Esophagus squamous epithelium (tissue), 5 donors: ENCODE measurements at regions not wholly inside any gene's neighbourhood (a gene's known extent, or its start where the extent isn't known, plus 50 kb on each side); places are given as distances from the start of the nearest gene placed in this dataset.

ENCODE experiments used
- DNase-seq: peaks from one replicate; lab custom pipeline; 2025; lab: John Stamatoyannopoulos, UW
- H3K27ac ChIP-seq, 4 donors: fragments of 200-600 bp; sonication (generic); one replicate each; pipeline ENCODE4 v1.5.1; 2016 to 2019; ENCODE audit warnings: mild to moderate bottlenecking in 1 of 4
- H3K27me3 ChIP-seq, 4 donors: fragments of 200-600 bp; sonication (generic); 1 replicate in 3 of 4; 2 replicates in 1 of 4; pipeline versions ENCODE4 v1.5.1 to v1.6.0; 2017 to 2021; ENCODE audit warnings: antibody characterized with exemption in 1 of 4
- H3K36me3 ChIP-seq, 3 donors: fragments of 200-600 bp; sonication (generic); one replicate each; pipeline ENCODE4 v1.5.1; 2016 to 2019
- H3K4me1 ChIP-seq, 3 donors: fragments of 200-600 bp; sonication (generic); one replicate each; pipeline ENCODE4 v1.5.1; 2017 to 2019
- H3K4me3 ChIP-seq, 4 donors: fragments of 200-600 bp; sonication (generic); 1 replicate in 3 of 4; 2 replicates in 1 of 4; pipeline ENCODE4 v1.5.1; 2016 to 2019; ENCODE audit warnings: mild to moderate bottlenecking in 2 of 4, moderate library complexity in 1 of 4
- H3K9me3 ChIP-seq, 3 donors: fragments of 200-600 bp; sonication (generic); one replicate each; pipeline ENCODE4 v1.5.1; 2016 to 2019
- CTCF ChIP-seq, 6 experiments: fragments of 450-650 bp in 4 of 6; fragments of 200-600 bp in 2 of 6; sonication (generic) in 2 of 6; IDR thresholded peaks; one replicate each; pipeline ENCODE4 v1.5.1; 2016 to 2019; ENCODE audit warnings: antibody characterized with exemption in 6 of 6, mild to moderate bottlenecking in 4 of 6, moderate library complexity in 4 of 6
- POLR2A ChIP-seq, 4 donors: fragments of 450-650 bp; IDR thresholded peaks; one replicate each; pipeline ENCODE4 v1.6.1; 2017; ENCODE audit warnings: antibody characterized with exemption in 4 of 4, mild to moderate bottlenecking in 4 of 4, moderate library complexity in 3 of 4
- WGBS, 2 donors: methylation state at CpG; one replicate each; pipeline ENCODE4 v1.1.5; 2018; 5-methylcytosine and 5-hydroxymethylcytosine counted together
- intact Hi-C: fragments of 100-400 bp; cut with DNase I; formaldehyde crosslinking; loops from one replicate; pipeline ENCODE4 v1.15.0; 2022
- donor health status: DM: yes; HTN: yes; CAD: no.

- Histone ChIP-seq H3K4me1 (peaks cover 0 to 9% (median 0%) of the 10 kb centered on the region in 3 donors), H3K27me3 (no peaks in the 10 kb centered on the region), H3K36me3 (no peaks in the 10 kb centered on the region), H3K9me3 (no peaks in the 10 kb centered on the region), H3K4me3 (no peak overlapping the region), H3K27ac (no peak overlapping the region)
- no peak for TF ChIP-seq CTCF (IDR thresholded peaks at IDR 0.05)
- TF ChIP-seq POLR2A (IDR thresholded peaks at IDR 0.05): no peak
- DNase-seq: no peak
- intact Hi-C loops: no loop called here
- whole genome bisulfite sequencing, 2 donors: 73 to 83% methylated on average over 1 of the region's 1 CpG
Measured at GRCh38 chr14:71243697-71244096, 336.4 kb downstream of the PCNX1 start.

- Histone ChIP-seq H3K27me3 (no peaks in the 10 kb centered on the region), H3K27ac (no peak overlapping the region), H3K4me1 (peaks cover 0 to 9% (median 0%) of the 10 kb centered on the region in 3 donors), H3K4me3 (no peak overlapping the region), H3K36me3 (no peaks in the 10 kb centered on the region), H3K9me3 (no peaks in the 10 kb centered on the region)
- no peak for DNase-seq
- intact Hi-C loops: no loop called here
- TF ChIP-seq CTCF (IDR thresholded peaks at IDR 0.05) (no peak), POLR2A (IDR thresholded peaks at IDR 0.05) (no peak)
- 66% methylated on average over 5 of the region's 5 CpGs for WGBS, 2 donors
Measured at GRCh38 chr14:71244341-71244740, 337.1 kb downstream of the PCNX1 start.

GRCh38 chr14:71245659-71246361, 338.6 kb downstream of the PCNX1 start:
- Histone ChIP-seq H3K4me3 (no peak overlapping the region), H3K9me3 (no peaks in the 10 kb centered on the region), H3K4me1 (peaks cover 0 to 6% (median 0%) of the 10 kb centered on the region in 3 donors), H3K36me3 (no peaks in the 10 kb centered on the region), H3K27ac (no peak overlapping the region), H3K27me3 (no peaks in the 10 kb centered on the region)
- intact Hi-C loops: no loop called here
- no peak for DNase-seq
- 82 to 95% methylated on average over 5 to 8 of the region's 8 CpGs for WGBS, 2 donors
- no peak for TF ChIP-seq POLR2A (IDR thresholded peaks at IDR 0.05)
- TF ChIP-seq CTCF (IDR thresholded peaks at IDR 0.05): no peak

DNA sequence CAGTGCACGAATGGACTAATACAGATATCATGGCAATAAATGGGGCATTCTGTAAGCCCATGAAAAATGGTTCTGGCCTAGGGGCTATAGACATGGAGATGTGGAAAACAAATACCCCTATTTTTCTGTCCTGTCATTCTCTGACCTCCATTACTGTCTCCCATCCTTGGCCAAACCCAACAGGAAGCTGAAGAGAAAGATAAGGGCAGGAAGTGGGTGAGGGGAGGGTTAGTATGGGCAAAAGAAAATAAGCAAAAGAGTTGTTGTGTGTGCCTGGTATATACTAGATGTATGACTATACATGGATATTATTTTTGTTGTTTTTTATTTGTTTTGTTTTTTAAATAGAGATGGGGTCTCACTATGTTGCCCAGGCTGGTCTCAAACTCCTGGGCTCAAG, 339.3 kb downstream of the PCNX1 start:
- H3K27ac ChIP-seq: no peak overlapping the region
- H3K4me3 ChIP-seq: no peak overlapping the region
- H3K9me3 ChIP-seq: no peaks in the 10 kb centered on the region
- intact Hi-C loops: no loop called here
- WGBS, 2 donors: 80 to 89% methylated on average over 1 of the region's 1 CpG
- no peaks in the 10 kb centered on the region for H3K36me3 ChIP-seq
- TF ChIP-seq POLR2A (IDR thresholded peaks at IDR 0.05): no peak
- no peak for TF ChIP-seq CTCF (IDR thresholded peaks at IDR 0.05)
- no peaks in the 10 kb centered on the region for H3K4me1 ChIP-seq
- H3K27me3 ChIP-seq: no peaks in the 10 kb centered on the region
- no peak for DNase-seq

DNA sequence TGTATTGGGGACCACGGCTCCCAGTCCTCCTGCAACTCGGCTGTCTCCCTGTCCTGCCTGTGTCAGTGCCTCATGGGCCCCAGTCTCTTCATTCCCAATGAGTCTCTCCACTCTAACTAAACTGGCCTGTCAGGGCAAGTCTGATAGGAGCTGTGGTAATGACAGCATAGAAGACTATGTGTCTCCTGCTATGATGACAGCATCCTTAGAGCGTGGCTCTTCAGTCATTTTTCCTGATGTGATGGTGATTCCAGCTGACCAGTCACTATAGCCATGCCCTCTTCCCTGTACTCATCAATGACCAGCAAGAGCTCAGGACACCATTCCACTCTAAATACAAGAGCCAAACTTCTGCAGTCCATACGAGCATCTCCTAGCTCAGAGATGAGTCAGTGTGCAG, 339.8 kb downstream of the PCNX1 start:
- Histone ChIP-seq H3K27ac (no peak overlapping the region), H3K9me3 (no peaks in the 10 kb centered on the region), H3K27me3 (no peaks in the 10 kb centered on the region), H3K36me3 (no peaks in the 10 kb centered on the region), H3K4me3 (no peak overlapping the region), H3K4me1 (no peaks in the 10 kb centered on the region)
- no peak for TF ChIP-seq CTCF (IDR thresholded peaks at IDR 0.05)
- no peak for TF ChIP-seq POLR2A (IDR thresholded peaks at IDR 0.05)
- no peak for DNase-seq
- 61 to 64% methylated on average over 4 of the region's 4 CpGs for WGBS, 2 donors
- intact Hi-C loops: no loop called here
